A673 (cell line): ENCODE measurements at regions not wholly inside any gene's neighbourhood (a gene's known extent, or its start where the extent isn't known, plus 50 kb on each side); places are given as distances from the start of the nearest gene placed in this dataset.
A peak's percentile ranks its signal among the peaks of the same experiment; 100 is the strongest.

Source experiments
- BruUV-seq: library from RNA; stranded (reverse); fragments of 400-500 nt; replicated peaks from 2 replicates; lab custom pipeline; 2021; lab: Mats Ljungman, UMichigan
- CTCF ChIA-PET: fragments of 300-600 bp; sonication (Branson Sonifier 250); formaldehyde crosslinking; loops from one replicate; lab custom pipeline; 2022; ENCODE audit warnings: antibody characterized with exemption; lab: Charles Lee
- POLR2A ChIA-PET: fragments of 300-600 bp; sonication (Branson Sonifier 250); formaldehyde crosslinking; loops from one replicate; lab custom pipeline; 2022; ENCODE audit warnings: antibody characterized with exemption; ENCODE audit not compliant: low non-redundant PET; lab: Charles Lee
- DNase-seq: peaks from one replicate; pipeline ENCODE4 v3.0.0-alpha.2; 2015; ENCODE audit warnings: low spot score
- H3K27ac ChIP-seq: fragments of 200-600 bp; sonication (generic); 2 replicates; pipeline ENCODE4 v1.5.1; 2016; ENCODE audit warnings: mixed run types, low read depth, mild to moderate bottlenecking, mixed read lengths, antibody characterized with exemption, low read length; ENCODE audit not compliant: poor library complexity, severe bottlenecking
- H3K27me3 ChIP-seq: fragments of 200-600 bp; sonication (generic); replicated peaks from 2 replicates; pipeline ENCODE4 v1.6.1; 2017; ENCODE audit warnings: mixed run types, low read depth, mild to moderate bottlenecking, mixed read lengths, antibody characterized with exemption, low read length; ENCODE audit not compliant: insufficient read depth, poor library complexity
- H3K36me3 ChIP-seq: fragments of 200-600 bp; sonication (generic); 2 replicates; pipeline ENCODE4 v1.6.1; 2016; ENCODE audit warnings: mixed run types, mild to moderate bottlenecking, mixed read lengths, antibody characterized with exemption, low read length; ENCODE audit not compliant: insufficient read depth, poor library complexity, severe bottlenecking
- H3K4me1 ChIP-seq: fragments of 200-600 bp; sonication (generic); 2 replicates; pipeline ENCODE4 v1.6.1; 2017; ENCODE audit warnings: mixed run types, mild to moderate bottlenecking, mixed read lengths, antibody characterized with exemption, low read length; ENCODE audit not compliant: insufficient read depth, poor library complexity, severe bottlenecking
- H3K4me3 ChIP-seq: fragments of 200-600 bp; sonication (generic); 2 replicates; pipeline ENCODE4 v1.5.1; 2016; ENCODE audit warnings: low read depth, mixed run types, mild to moderate bottlenecking, mixed read lengths, low read length; ENCODE audit not compliant: poor library complexity, severe bottlenecking
- H3K9me3 ChIP-seq: fragments of 200-600 bp; sonication (generic); 2 replicates; pipeline ENCODE4 v1.6.1; 2016; ENCODE audit warnings: mixed run types, low read depth, mild to moderate bottlenecking, mixed read lengths, antibody characterized with exemption, low read length; ENCODE audit not compliant: poor library complexity, severe bottlenecking
- EZH2 ChIP-seq: fragments of 200-600 bp; sonication (generic); IDR thresholded peaks from 2 replicates; pipeline ENCODE4 v1.6.1; 2017; ENCODE audit warnings: borderline replicate concordance, low read depth, mild to moderate bottlenecking, mixed read lengths, antibody characterized with exemption, low read length; ENCODE audit not compliant: poor library complexity, severe bottlenecking
- intact Hi-C: fragments of 100-400 bp; cut with micrococcal nuclease; formaldehyde crosslinking; loops from one replicate; pipeline ENCODE4 v1.10.0; 2022; ENCODE audit not compliant: unreplicated experiment
- TF ChIP-seq, protein P1 (sequence below): fragments of 300-800, 200-600 bp; sonication (generic); conservative IDR thresholded peaks from 2 replicates; pipeline ENCODE4 v1.5.1; 2017; ENCODE audit warnings: low read depth, mild to moderate bottlenecking, antibody characterized with exemption, low read length, moderate library complexity, mixed read lengths

DNA sequence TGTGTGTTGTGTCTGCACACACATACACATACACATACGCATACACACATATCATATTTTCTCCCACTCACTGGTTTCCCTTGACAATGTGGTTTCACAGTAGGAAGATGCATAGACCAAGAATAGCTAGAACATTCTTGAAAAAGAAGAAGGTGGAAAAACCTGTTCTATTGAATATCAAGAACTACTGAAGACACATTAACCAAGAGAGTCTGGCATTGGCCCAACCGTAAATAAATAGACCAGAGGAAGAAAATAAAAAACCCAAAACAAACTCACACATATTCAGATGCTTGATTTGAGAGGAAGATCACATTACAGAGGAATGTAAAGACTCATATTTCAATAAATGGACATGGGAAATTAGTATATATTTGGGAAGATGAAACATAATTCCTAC is 311.3 kb downstream of the FOXG1 start:
- Histone ChIP-seq H3K27ac (no peak overlapping the region), H3K4me1 (no peaks in the 10 kb centered on the region), H3K27me3 (no peaks in the 10 kb centered on the region), H3K4me3 (no peak overlapping the region), H3K9me3 (no peaks in the 10 kb centered on the region), H3K36me3 (no peaks in the 10 kb centered on the region)
- DNase-seq = no peak
- intact Hi-C loops = no loop called here
- ChIA-PET CTCF (no interaction called here), POLR2A (no interaction called here)
- no TSS peak for BruUV-seq
- TF ChIP-seq, protein P1, sequence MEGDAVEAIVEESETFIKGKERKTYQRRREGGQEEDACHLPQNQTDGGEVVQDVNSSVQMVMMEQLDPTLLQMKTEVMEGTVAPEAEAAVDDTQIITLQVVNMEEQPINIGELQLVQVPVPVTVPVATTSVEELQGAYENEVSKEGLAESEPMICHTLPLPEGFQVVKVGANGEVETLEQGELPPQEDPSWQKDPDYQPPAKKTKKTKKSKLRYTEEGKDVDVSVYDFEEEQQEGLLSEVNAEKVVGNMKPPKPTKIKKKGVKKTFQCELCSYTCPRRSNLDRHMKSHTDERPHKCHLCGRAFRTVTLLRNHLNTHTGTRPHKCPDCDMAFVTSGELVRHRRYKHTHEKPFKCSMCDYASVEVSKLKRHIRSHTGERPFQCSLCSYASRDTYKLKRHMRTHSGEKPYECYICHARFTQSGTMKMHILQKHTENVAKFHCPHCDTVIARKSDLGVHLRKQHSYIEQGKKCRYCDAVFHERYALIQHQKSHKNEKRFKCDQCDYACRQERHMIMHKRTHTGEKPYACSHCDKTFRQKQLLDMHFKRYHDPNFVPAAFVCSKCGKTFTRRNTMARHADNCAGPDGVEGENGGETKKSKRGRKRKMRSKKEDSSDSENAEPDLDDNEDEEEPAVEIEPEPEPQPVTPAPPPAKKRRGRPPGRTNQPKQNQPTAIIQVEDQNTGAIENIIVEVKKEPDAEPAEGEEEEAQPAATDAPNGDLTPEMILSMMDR = no peak
- no peak for TF ChIP-seq EZH2

DNA sequence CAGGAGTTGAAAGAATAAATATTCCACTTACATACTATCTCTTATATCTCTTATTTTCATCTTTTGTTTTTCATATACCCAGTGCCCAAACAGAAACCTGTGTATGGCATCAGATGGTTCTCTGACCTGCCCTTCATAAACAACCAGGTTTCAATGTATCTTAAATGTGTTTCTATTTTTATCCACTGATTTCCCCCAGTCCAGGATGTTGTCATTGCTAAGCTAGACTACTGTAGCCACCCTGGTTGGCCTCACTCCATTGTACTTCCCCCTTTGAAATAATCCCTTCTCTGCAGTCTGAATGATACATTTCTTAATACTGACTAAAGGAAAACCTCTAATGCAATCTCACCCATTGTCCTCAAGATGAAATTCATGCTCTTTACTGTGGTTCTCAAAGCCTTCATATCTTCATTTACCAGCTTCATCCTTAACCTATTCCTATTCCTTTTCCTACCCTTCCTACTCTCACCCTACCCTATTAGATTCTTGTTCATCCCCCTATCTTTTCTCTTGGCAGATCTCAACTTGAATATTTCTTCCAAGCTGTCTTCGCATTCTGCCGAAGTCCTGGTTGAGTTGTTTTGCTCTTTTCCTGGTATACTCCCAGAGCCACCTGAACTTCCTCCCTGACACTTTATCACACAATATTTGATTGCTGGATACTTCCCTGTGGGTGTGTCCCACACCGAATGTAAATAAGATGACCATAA is 312.4 kb downstream of the FOXG1 start:
- ChIA-PET POLR2A (no interaction called here), CTCF (no interaction called here)
- TF ChIP-seq, protein P1 = no peak
- TF ChIP-seq EZH2 = no peak
- DNase-seq = no peak
- Histone ChIP-seq H3K27me3 (no peaks in the 10 kb centered on the region), H3K4me3 (no peak overlapping the region), H3K4me1 (no peaks in the 10 kb centered on the region), H3K27ac (no peak overlapping the region), H3K9me3 (no peaks in the 10 kb centered on the region), H3K36me3 (no peaks in the 10 kb centered on the region)
- no TSS peak for BruUV-seq
- intact Hi-C loops = no loop called here

GRCh38 chr14:29085546-29085945 is 319.0 kb downstream of the FOXG1 start:
- ChIA-PET CTCF (no interaction called here), POLR2A (no interaction called here)
- DNase-seq = peak; percentile 11
- no TSS peak for BruUV-seq
- H3K4me3 ChIP-seq = no peak overlapping the region
- H3K27ac ChIP-seq = no peak overlapping the region
- no peaks in the 10 kb centered on the region for H3K4me1 ChIP-seq
- intact Hi-C loops = no loop called here
- TF ChIP-seq EZH2 = no peak
- TF ChIP-seq, protein P1 = peak; percentile 43
- no peaks in the 10 kb centered on the region for H3K36me3 ChIP-seq
- no peaks in the 10 kb centered on the region for H3K27me3 ChIP-seq
- H3K9me3 ChIP-seq = no peaks in the 10 kb centered on the region
